ENCODE measurements at regions not wholly inside any gene's neighbourhood (a gene's known extent, or its start where the extent isn't known, plus 50 kb on each side); places are given as distances from the start of the nearest gene placed in this dataset.

DNA sequence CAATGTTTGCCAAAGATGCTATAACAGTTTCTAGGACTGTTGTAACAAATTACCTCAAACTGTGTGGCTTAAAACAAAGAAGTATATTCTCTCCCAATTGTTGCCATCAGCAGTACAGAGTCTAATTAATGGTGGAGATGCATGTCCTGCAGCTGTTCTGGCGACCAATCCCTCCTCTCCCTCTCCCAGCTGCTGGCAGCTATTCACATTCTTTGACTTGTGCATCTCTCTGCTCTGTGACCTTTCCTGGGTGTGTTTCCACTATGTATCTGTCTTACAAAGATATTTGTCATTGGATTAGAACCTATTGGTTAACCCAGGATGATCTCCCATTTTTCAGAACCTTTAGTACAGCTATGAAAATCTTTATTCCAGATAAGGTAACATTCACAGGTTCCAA lies 561.7 kb upstream of the POM121L12 start:
- TF ChIP-seq EZH2 (IDR thresholded peaks at IDR 0.05) (no peak), POLR2AphosphoS5 (IDR thresholded peaks at IDR 0.05; ENCODE audit: borderline replicate concordance, low read depth, low read length) (no peak), FOXP2 (optimal IDR thresholded peaks at IDR 0.05; ENCODE audit: control extremely low read depth, extremely low read length, insufficient read depth) (no peak)
